GM19397 (cell line): ENCODE measurements at regions not wholly inside any gene's neighbourhood (a gene's known extent, or its start where the extent isn't known, plus 50 kb on each side); places are given as distances from the start of the nearest gene placed in this dataset.

Experiments
- ATAC-seq: cut with Tn5 transposase; IDR thresholded peaks from one replicate; pipeline ENCODE4 v1.9.1; 2021; ENCODE audit warnings: mild to moderate bottlenecking, moderate library complexity; ENCODE audit not compliant: unreplicated experiment

GRCh38 chr9:99391937-99392594 lies 170.0 kb downstream of the SEC61B start:
- ATAC-seq, result no peak

- ATAC-seq, result no peak
Observed at GRCh38 chr9:99392986-99393385, 170.9 kb downstream of the SEC61B start.

- ATAC-seq, result no peak
Observed at GRCh38 chr9:99393993-99394392, 171.9 kb downstream of the SEC61B start.

- no peak for ATAC-seq
Observed at GRCh38 chr9:99398241-99398640, 176.2 kb downstream of the SEC61B start.

GRCh38 chr9:99399474-99399873 lies 177.4 kb downstream of the SEC61B start:
- ATAC-seq, result no peak

- ATAC-seq, result no peak
Observed at GRCh38 chr9:99400184-99400731, 178.2 kb downstream of the SEC61B start.

GRCh38 chr9:99401680-99402504 lies 179.8 kb downstream of the SEC61B start:
- ATAC-seq, result no peak

GRCh38 chr9:99403371-99403770 lies 181.3 kb downstream of the SEC61B start:
- no peak for ATAC-seq

GRCh38 chr9:99405359-99405758 lies 183.3 kb downstream of the SEC61B start:
- no peak for ATAC-seq

GRCh38 chr9:99406939-99407338 lies 184.9 kb downstream of the SEC61B start:
- ATAC-seq, result no peak

GRCh38 chr9:99411068-99411467 lies 189.0 kb downstream of the SEC61B start:
- no peak for ATAC-seq

- no peak for ATAC-seq
Observed at GRCh38 chr9:99411479-99412115, 189.5 kb downstream of the SEC61B start.

GRCh38 chr9:99412606-99413005 lies 190.5 kb downstream of the SEC61B start:
- ATAC-seq, result no peak

GRCh38 chr9:99414321-99414720 lies 192.2 kb downstream of the SEC61B start:
- no peak for ATAC-seq

- no peak for ATAC-seq
Observed at GRCh38 chr9:99415606-99416005, 193.5 kb downstream of the SEC61B start.

- ATAC-seq, result no peak
Observed at GRCh38 chr9:99416007-99416406, 193.9 kb downstream of the SEC61B start.

GRCh38 chr9:99419070-99419469 lies 197.0 kb downstream of the SEC61B start:
- ATAC-seq, result no peak

- ATAC-seq, result no peak
Observed at GRCh38 chr9:99421369-99421768, 199.3 kb downstream of the SEC61B start.

GRCh38 chr9:99425124-99425523 lies 203.0 kb downstream of the SEC61B start:
- no peak for ATAC-seq

GRCh38 chr9:99425923-99426842 lies 204.1 kb downstream of the SEC61B start:
- no peak for ATAC-seq

GRCh38 chr9:99427260-99427659 lies 205.2 kb downstream of the SEC61B start:
- no peak for ATAC-seq
